Right renal pelvis (tissue), 4 donors: ENCODE measurements at regions not wholly inside any gene's neighbourhood (a gene's known extent, or its start where the extent isn't known, plus 50 kb on each side); places are given as distances from the start of the nearest gene placed in this dataset.
"Not testable (repeated sequence)": the region's sequence is repeated elsewhere in the genome, so short reads cannot be mapped to it uniquely, and the experiment has no call there.

Experiments used
- DNase-seq, 4 donors: peaks; one replicate each; pipeline ENCODE4 v3.0.0-alpha.2; 2013; ENCODE audit warnings: low read depth in 4 of 4, low spot score in 3 of 4, missing footprints in 1 of 4

DNA sequence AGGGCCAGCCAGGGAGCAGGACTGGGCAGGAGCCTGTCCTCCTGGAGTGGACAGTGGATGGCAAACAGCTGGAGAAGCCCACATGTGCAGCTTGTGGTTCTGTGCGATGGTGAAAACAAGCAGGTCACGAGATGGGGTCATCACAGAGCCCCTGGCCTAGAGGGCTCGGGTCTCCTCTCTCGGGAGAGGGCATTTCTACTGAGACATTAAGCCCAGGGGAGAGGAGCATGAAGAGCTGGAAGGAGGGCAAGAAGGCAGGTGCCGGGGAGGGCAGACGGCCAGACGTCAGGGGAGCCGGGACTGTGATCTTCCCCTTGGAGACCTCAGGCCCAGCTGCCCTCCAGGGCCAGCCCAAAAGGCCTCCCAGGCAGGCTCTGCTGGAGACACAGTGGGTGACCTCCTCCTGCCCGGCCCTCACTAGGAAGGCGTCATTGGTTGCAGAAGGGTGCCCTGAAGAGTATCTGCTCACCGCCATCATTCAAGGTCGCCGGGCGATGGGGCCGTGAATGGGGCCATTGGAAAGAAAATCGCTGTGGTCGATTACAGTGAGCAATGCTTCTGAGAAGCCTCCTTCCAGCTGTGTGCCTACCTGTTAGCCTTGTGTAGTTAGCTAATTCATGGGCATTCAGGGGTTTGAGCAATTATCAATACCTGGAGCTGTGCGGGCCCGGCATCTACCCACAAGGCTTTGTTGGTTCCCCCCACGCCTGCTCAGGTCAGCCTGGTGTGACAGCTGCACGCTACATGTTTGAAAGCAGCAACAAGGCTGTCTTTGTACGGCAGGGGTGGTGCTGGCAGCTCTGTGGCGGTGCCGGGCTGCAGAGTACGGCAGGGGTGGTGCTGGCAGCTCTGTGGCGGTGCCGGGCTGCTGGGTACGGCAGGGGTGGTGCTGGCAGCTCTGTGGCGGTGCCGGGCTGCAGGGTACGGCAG is 72.3 kb upstream of the ACTRT2 start:
- no peak for DNase-seq

DNA sequence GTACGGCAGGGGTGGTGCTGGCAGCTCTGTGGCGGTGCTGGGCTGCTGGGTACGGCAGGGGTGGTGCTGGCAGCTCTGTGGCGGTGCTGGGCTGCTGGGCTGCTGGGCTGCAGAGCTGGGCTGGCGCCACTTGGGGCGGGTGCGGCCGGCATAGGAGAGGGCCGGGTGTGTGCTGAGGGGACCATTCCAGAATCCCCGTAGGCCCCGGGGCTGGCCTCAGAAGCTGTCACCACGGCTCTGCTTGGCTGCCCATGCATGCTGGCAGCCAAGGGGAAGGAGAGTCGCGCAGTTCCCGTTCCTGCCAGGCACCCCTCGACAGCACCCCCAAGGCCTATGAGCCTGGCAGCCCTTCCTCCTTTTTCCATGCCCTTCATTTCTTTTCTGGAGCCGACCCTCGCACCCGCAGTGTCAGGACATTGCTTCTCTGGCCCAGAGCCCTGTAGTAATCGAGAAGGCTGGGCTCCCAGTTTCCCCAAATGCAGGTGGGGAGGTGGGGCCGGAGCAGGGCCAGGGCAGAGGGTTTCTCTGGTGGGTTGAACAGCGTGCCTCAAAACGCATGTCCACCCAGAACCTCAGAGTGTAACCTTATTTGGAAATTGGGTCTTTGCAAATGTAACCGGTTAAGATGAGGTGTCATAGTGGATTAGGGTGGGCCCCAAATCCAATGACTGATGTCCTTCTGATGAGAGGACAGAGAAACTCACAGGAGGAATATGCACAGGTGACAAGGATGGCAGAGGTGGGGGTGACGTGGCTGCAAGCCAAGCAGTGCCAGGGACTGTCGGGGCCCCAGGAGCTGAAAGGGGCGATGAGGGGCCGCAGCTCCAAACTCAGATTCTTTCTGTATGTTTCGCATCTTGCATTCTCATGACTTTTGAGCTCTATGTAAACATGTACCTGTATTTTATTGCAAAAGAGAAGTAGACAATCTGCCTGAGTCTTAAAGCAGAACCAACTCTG is 71.0 kb upstream of the ACTRT2 start:
- no peak for DNase-seq

DNA sequence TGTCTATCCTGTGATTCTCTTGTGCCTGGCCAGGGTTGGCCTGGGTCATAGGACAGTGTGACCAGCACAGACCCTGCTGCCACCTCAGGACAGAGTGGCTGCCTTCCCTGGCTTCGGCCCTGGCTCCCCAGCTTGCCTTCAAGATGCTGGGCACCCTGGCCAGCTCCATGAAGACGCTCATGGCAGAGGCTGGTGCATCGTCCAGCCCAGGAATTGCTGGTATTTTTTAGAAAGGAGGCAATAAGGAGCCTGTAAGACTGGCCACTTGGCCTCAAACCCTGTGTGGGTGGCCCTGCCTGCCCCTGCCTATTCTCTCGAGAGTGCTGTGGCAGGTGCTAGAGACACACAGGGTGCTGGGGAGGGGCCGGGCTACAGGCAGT is 70.4 kb upstream of the ACTRT2 start:
- no peak for DNase-seq

DNA sequence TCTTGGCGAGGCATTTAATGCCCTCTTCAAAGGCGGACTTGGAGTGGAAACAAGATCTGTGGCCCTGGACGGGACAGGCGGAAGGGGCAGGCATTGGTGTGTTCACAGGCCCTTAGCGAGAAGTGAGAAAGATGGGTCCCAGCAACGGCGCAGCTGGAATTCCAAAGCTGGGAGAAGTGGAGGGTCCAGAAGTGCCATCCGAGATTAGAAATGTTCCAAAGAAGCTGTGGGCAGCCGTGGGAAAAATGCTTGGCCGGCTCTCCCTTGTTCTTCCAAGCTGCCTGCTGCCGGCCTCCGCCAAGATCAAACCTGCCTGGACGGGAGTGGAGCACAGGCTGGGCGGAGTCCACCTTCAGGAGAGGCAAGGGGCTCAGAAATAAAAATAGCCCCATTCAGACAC is 69.4 kb upstream of the ACTRT2 start:
- DNase-seq: no peak

DNA sequence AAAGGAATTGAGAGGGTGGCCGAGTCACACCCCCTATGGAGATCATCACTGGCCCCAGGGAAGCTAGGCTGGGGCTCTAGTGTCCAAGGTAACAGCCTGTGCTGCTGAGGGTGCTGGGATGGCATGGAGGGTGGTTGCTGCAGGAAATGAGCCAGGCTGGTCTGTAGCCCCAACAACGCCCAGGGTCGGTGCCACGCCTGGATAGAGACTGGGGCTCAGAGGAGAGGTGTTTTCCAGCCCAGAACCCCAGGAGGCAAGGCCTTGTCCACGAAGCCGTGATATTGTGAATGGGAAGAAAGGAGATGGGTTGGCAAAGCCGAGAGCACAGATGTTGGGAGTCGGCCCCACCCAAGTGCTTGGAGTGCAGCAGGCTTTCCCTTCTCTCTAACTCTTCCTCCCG is 68.9 kb upstream of the ACTRT2 start:
- no peak for DNase-seq

DNA sequence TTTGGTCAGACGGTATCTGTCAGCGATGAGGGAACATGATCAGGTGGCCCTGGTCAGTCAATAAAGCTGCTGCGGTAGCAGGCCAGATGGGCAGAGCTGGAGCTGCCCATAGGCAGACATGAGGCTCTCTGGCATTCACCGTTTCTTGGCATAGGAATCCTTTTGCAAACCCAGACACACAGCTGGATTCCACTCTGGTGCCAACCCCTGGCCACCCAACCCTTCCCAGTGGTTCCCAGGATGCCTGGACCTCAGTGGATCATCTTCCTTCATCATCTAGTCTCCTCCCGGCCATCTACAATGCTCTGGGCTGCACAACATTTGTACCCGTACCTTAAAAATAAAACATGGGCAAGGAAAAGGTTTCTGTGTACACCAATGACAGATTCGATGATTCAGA is 68.3 kb upstream of the ACTRT2 start:
- DNase-seq: no peak

DNA sequence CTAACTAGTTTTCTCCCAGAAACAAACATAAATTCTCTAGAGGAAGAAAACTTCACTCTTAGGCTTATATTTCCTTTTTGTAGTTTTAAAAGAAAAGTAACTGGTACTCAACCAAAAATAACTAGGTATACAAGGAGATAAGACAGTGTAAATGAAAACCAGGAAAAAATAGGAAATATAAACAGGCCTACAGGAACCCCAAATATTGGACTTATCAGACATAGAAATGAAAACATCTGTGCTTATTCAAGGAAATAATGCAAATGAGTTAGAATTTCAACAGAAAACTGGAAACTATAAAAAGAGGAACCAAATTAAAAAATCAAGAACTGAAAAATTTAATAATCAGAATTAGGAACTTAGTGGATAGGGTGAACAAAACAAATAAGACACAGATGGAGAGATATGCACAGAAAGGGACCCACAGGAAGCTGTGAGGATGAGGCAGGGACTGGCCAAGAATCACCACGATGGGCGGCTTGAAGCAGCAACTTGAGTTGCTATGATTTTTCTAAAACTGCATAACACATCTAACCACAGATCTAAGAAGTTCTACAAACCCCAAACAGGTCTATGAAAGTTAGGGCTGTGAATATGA is 67.5 kb upstream of the ACTRT2 start:
- DNase-seq: no peak

DNA sequence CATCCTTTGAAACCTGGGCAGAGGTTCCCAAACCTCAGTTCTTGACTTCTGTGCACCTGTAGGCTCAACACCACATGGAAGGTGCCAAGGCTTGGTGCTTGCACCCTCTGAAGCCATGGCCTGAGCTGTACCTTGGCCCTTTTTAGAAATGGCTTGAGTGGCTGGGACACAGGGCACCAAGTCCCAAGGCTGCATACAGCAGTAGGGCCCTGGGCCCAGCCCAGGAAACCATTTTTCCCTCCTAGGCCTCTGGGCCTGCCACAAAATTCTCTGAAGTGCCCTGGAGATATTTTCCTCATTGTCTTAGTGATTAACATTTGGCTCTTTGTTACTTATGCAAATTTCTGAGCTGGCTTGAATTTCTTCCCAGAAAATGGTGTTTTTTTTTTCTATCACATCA is 65.6 kb upstream of the ACTRT2 start:
- DNase-seq: no peak

DNA sequence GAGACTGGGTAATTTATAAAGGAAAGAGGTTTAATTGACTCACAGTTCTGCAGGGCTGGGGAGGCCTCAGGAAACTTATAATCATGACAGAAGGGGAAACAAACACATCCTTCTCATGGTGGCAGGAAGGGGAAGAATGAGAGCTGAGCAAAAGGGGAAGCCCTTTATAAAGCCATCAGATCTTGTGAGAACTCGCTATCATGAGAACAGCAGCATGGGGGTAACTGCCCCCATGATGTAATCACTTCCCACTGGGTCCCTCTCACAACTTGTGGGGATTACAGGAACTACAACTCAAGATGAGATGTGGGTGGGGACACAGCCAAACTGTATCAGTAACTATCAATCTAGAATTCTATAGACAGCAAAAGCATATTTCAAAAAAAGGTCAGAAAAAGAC is 64.7 kb upstream of the ACTRT2 start:
- no peak for DNase-seq

DNA sequence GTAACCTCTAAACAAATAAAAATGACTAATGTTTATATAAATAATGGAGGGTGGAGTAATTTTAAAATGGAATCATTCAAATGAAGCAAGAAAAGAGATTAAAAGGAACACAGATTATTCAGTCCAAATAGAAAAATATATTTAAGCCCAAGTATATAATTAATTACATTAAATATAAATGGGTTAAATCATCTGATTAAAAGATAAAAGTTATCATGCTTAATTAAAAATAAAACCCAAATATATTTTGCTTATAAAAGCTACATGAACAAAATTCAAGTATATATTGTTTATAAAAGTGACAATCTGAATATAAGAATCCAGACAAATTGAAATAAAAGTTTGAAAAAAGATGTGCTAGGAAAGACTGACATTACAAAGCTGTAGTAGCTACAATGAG is 63.9 kb upstream of the ACTRT2 start:
- no peak for DNase-seq

DNA sequence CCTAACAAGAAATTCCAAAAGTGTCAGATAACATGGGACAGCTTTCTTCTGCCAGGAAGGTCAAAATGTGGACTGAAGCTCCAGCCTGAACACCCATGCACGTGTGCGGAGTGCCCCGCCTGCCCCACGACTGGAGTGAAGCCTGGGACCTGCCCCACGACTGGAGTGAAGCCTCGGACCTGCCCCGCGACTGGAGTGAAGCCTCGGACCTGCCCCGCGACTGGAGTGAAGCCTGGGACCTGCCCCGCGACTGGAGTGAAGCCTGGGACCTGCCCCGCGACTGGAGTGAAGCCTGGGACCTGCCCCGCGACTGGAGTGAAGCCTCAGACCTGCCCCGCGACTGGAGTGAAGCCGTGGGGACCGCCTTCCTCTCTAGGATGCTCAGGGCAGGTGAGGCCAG is 61.4 kb upstream of the ACTRT2 start:
- not testable (repeated sequence) for DNase-seq

DNA sequence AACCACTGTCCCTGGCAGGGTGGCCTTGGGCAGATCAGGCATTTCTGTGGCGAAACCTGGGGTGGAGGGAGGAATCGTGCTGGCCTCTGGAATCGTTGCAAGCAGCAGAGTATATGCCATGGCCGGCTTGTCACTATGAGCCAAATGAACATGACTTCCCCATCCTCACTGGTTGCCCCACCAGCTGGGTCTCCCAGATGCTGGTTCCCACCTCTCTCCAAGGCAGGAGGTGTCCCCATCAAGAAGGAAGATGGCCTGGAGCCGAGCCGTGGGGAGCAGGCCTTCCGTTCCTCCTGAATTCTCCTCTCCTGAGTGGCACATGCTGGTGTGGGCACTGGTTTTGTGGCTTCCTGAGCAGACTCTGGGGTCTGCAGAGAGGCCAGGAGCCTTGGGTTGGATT is 60.2 kb upstream of the ACTRT2 start:
- no peak for DNase-seq

DNA sequence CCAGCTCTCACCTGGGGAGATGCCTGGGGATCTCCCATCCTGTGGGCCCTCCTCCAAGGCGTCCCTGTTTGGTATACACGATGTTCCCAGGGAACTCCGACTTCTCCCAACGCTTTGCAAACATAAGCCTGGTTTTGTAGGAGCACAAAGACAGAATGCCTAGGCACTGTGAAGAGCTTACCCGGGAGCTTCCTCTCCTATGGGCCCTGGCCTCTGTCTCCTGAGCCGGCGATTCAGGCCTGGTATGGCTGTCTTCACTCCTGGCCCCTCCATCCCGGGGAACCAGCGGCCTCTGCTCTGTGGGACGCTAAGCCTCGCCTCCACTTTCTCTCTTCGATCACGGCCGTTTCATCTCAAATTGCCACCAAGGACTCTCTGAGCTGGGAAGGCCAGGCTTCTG is 59.6 kb upstream of the ACTRT2 start:
- DNase-seq: no peak

DNA sequence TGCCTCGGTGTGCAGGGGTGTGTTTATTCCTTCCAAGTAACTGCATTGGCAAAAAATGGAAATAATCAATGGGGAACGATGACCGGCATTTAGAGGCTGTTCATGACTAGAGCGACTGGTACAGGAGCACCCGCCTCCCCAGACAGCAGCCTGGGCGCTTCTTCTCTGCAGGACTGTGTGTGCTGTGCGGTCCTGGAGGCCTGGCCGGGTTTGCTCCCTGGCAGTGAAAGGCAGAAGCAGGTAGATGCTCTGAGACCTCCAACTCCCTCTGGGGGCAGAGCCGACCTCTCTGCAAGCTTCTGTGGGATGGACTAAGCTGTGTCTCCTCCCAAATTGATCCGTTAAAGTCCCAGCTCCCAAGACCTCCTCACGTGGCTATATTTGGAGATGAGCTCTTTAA is 59.2 kb upstream of the ACTRT2 start:
- DNase-seq: no peak

DNA sequence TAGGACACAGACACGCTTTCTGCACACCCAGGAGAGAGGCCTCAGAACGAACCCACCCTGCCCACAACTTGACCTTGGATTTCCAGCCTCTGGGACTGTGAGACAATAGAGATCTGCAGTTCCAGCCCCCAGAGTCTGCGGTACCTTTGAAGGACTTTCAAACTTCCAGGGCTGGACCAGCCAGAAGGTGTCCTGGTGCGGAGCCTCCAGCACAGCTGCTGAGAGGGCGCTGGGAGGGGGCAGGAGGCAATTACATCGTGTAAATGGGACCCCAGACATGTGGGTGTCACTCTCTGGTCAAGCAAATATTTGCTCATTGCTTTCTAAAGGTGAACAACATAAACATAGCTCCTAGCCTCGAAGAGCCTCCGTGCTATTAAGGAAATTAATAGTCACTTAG is 58.7 kb upstream of the ACTRT2 start:
- no peak for DNase-seq

DNA sequence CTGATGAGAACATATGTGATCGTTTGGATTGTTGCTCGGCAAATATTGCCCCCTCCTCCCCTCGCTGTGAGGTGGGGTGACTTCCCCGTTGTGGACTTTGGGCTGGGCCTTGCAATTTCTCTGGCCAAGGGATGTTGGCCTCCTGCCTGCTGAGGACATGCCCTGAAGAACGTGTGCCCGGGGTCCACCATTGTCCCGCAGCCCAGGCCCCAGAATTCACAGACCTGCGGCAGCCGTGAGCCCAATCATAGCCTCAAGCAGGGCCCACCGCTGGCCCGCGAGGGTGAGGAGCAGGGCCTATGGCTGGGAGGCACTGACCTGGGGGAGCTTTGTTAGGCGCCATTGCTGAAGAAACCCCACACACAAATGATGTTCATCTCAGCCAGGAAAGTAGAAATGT is 58.3 kb upstream of the ACTRT2 start:
- DNase-seq: no peak

DNA sequence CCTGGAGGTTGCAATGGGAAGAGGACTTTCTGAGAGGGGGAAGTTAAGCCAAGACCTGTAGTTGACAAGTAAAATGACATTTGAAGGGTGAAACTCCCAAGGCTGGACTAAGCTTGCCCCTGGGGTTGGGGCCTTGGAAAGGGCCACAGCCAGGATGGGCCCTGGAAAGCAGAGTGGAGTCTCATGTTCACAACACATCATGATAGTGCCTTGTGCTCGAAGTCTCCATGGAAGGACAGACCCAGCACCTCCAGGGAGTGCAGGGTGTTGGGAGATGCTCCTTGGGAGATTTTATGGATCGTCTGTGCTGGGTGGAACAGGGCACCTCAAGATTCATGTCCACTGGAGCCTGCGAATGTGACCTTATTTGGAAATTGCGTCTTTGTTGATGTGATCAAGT is 55.6 kb upstream of the ACTRT2 start:
- DNase-seq: no peak

DNA sequence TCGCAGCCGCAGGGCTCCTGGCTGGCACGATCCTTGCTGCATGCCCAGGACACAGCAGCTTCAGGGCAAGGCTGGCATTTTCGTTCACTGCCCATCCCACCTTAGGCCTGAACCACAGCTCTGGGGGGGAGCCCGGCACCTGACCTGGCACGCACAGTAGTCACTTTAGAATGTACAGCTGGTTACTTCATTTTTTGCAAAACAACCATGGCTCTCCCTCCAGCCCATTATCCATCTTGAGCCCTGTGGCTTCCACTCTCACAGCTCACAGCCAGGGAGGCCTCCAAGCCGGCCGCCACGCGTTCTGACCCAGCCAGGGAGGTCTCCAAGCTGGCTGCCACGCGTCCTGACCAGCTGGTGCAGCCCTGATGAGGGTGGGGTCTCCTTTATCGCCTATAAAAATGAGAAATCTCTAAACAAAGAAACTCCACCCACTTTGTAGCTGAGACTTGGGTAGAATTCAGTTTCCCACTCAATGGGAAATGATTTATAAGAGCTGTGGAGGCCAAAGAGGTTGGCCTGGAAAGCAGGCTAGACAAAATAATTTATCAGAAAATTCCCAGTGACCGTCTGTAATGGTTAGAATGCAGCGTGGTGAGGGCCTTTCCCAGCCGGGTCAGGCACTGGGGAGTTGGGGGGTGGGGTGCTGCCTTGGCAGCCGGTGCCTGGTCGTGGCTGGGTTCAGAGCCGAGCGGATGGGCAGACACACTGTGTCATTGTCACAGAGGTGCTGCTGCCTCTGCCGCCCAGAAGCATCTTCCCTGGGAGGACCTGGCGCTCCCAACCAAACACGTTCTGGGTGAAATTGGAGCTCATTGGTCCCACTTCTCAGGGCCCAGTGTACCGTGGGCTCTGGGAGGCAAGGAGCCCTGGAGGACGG is 54.6 kb upstream of the ACTRT2 start:
- DNase-seq: peak in 1 of 4 donors; percentile 32

DNA sequence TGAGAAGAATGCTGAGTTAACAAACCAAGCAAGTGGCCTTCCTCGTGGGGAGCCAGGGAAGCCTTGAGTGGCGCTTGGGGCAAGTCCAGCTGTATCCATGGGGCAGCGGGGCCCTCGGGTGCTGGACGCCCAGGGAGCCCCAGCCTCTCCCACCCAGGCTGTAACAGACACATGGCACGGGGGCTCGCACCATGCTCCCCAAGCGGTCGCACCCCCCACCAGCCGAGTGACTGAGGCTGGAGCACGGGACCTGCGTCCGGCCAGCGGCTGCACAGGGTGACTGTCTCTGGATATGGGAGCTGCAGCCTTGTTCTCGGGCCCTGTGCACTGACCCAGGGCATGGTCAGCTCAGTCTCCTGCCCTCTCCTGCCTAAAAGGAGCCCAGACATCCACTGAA is 53.9 kb upstream of the ACTRT2 start:
- DNase-seq: no peak

DNA sequence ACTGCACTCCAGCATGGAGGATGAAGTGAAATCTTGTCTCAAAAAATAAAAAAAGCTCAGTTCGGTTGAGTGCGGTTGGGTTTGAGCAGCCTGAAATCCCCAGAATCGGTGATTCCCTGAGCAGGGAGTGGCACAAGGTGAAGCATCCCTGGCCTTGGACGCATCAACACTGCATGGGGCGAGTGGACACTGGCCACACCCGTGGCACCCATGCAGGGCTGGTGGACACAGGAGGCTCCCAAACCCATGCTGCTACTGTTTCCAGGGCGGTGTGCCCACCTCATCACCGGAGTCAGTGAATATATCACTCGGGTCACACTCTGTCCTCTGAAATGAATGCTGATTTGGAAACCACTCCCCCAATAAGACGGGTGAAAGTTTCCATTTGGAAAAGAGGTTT is 53.4 kb upstream of the ACTRT2 start:
- no peak for DNase-seq
